ENCODE measurements at regions not wholly inside any gene's neighbourhood (a gene's known extent, or its start where the extent isn't known, plus 50 kb on each side); places are given as distances from the start of the nearest gene placed in this dataset.
A peak's percentile ranks its signal among the peaks of the same experiment; 100 is the strongest.

DNA sequence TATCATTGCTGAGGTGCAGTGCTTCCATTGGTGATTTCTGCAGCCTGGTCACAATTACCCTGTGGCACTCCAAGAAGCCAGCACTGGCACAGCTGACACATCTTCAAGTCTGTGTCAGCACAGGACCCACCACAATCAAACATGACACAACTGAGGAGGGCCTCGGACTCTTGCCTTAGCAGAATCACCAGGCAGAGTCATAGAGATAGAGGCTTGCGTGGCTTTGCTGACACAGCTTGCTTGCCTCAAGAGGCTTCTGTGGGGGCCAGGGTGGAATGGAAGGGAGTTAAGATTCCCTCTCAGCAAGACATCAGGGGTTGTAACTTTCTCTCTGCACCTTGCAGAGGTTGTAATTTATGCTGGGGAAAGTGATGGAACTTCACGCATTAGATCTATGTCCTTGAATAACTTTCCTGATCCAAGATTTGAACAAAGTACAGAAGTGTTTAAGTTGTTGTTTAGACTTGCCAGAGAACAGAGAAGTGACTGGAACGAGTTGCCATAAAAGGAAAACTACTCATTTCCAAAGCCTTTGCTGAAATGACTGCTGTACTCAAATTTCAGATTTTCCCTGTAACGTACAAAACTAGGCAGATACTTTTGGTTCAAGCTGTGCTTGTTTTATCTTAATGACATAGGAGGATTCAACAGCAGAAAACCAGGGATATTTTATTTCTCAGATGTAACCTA lies 170.7 kb downstream of the DIPK2A start:
- DNase-seq, result no peak

DNA sequence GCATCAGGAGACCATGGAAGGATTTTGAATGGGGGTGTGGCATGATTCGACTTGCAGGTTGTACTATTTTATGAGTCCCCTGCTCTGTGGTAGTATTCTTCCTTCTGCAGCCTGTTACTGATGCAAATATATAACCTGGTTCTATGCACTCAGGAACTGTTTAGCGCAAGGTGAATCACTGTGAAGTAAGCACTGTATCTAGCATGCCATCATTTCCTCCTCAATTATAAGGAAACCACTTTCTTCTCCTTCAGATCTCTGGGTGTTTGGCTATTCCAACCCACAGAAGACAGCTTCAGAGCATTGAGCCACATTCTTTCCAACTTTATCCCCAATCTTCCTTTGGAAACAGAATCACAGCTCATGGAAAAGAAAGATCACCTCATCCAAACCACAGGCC lies 176.7 kb downstream of the DIPK2A start:
- no peak for DNase-seq

DNA sequence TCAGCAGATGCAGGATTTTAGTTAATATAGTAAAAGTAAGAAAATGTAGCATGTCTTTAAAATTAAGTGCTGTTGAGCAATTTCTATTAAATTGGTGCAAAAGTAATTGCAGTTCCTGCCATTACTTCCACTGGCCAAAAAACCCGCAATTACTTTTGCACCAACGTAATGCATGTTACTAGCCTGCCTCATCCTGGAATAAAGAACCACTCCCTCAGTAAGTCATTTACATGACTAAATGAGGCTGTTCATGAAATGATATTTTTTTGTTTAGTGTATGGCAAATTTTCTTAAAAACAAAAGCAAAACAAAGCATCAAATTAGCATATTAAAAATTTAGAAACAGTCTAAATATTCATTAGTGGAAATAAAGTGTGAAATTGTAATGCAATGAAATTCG lies 180.4 kb downstream of the DIPK2A start:
- DNase-seq, result no peak

DNA sequence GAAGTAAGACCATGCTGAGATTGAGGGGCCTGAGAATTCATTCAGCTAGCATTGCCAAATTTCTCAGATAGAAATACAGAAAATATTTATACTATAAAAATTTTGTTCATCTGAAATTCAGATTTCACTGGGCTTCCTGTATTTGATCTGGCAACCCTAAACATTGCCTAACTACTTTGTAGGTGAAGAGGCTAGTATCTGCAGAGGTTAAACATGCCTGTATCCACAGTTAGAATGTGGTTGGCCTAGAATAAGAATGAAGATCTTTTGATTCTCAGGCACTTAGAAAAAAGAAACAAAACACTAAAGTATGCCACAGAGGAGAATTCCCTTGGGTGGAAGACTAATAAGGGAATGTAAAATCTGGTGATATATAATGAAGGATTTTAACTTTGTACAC lies 189.0 kb downstream of the DIPK2A start:
- DNase-seq, result no peak

DNA sequence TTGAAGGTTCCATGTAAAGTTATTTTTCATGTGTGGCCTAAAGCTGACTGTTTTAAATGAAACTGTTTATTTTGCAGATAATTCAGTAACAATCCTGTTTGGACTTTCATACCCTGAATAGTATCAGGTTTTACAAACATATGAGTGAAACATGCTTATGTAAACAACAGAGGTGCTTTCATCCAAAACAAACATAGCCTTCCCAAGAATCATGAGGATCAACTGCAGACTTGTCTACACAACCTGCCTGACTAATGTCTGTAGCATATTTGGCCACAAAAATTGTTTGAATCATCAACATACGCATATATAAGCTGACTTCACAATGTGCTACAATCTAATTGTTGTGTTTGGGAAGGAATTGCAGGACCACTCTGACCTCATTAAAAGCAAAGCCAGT lies 190.4 kb downstream of the DIPK2A start:
- DNase-seq, result peak; percentile 7

DNA sequence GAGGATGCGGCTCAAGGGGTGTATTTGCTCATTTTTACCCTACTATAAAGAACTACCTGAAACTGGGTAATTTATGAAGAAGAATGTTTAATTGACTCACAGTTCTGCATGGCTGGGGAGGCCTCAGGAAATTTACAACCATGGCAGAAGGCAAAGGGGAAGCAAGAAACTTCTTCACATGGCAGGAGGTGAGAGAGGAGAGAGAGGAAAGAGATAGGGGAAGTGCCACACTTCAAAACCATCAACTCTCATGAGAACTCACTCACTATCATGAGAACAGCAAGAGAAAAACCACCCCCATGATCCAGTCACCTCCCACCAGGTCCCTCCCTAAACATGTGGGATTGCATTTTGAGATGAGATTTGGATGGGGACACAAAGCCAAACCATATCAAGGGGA lies 192.7 kb downstream of the DIPK2A start:
- no peak for DNase-seq

DNA sequence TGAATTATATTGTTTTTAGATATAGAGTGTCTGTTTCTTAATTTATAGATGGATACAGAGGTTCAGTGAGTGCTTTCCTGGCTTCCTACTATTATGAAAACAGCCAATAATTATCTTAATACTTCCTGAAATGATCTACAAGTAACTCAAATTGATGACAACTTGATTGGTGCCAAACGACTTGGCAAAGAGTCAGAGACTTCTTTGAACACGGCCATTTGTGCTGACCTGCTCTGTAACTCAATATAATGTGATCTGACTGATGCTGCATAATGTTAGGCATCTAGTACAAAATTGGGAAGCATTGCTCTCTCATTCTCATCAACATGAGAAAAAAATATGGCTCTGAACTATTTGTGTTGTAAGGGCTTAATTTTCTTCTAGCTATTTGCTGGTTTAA lies 193.9 kb downstream of the DIPK2A start:
- no peak for DNase-seq

DNA sequence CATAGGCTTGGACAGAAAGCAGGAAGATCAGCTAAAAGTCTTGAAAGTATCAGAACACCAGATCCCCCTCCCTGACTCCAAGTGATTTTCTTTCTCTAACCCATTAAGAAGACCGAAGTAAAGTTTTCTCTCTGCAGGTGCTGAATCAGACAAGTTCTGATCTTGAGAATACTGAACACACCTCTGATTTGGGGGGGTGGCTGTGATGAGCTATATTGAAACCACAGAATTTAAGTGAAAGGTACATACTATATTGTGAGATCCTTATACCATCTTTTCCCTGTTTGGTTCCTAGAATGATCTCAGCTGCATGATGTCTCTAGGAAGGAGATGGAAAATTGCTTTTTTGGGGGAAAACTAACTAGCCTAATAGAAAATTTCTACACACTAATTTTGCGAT lies 196.0 kb downstream of the DIPK2A start:
- no peak for DNase-seq

DNA sequence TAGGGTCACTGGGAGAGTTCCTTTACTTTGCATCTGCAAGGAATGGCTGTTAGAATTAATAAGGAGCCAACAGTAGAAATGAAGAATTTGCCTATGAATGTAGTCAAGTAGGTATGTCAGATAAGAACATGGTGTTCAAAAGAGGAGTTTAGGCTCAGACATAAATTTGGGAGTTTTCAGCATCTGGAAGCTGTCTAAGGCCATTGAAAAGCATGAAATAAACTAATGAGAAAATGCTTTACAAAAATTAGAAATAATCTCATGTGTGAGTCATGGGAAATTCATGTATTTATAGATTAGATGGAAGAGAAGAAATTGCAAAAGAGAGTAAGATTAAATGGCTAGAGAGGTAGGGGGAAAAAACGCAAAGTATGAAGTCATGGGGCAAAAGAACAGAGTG lies 201.9 kb downstream of the DIPK2A start:
- no peak for DNase-seq

DNA sequence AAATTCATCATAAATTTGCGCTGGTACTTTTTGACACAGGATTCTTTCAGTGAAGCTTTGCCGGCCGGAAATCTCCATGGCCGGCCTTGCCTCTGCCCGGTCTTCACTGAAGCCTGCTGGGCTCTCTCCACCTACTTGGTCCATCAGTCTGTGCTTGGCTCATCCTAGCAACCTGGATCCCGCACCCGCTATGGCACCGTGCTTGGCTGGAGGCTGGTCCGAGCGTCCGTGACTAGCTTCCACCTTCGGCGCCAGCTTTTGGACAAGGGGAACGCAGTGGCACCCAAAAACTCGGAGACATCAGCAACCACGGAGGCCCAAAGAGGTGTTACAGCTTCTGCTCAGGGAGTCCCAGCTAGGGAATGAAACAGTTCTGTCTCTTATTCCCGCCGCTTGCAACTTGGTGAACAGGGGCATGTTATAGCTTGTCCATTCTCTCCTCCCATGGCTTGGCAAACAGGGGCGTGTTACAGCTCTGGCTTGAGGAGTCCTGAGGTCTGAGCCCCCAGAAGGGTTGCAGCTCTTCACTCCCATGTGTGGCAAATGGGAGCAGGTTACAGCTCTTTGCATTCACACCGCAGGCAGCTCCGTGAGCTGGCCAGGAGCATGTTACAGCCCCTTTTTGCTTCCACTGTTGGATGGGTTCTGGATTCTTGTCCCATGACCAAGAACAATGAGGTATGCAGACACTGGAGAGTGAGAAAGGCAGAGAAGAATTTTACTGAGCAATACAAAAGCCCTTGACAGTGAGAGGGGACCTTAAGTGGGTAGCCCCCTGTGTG lies 204.2 kb downstream of the DIPK2A start:
- DNase-seq, result no peak

DNA sequence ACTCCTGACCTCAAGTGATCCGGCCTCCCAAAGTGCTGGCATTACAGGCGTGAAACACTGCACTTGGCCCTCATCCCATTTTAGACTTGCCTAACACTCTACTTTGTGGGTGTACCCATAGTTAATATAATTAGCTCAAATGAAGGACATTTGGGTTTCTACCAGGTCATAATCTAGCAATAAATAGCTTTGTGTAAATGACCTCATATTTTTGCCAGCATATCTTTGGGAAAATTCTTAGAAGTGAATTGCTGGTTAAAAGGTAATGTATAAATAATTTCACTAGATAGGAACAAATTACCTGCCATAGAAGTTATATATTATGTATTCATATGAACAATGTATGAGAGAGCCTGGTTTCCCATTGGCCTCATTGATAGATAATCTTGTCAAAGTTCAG lies 206.0 kb downstream of the DIPK2A start:
- no peak for DNase-seq

DNA sequence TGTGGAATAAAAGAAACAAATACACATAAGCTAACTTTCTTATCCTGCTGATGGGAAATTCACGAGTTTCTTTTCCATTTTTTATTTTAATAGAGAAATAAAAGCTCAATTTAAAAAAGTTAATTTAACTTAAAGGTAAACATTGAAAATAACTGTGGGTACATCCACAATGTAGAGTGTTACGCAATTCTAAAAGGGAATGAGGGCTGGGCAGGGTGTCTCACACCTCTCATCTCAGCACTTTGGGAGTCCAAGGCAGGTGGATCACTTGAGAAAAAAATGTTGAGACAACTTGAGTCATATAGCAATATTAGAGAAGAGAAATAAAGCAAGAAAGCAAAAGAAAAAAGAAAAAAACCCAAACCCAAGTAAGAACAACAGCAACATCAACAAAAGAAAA lies 207.0 kb downstream of the DIPK2A start:
- no peak for DNase-seq

DNA sequence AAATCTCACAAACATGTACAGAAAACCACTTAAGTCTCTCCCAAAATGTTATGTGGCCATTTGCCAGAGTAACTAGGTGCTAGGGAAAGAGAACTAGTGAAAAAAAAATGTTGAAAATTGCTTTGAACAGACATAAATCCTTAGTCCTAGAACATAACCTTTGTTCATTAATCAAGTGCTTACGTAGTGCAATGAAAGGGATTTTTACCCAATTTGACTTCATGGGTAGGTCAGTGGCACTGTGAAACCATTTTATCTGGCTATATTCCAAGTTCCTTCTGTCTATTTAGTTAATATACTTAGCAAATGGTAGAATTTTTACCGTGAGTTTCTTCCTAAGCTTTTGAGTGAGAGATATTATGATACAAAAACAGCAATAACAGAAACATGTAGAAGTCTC lies 209.4 kb downstream of the DIPK2A start:
- no peak for DNase-seq

DNA sequence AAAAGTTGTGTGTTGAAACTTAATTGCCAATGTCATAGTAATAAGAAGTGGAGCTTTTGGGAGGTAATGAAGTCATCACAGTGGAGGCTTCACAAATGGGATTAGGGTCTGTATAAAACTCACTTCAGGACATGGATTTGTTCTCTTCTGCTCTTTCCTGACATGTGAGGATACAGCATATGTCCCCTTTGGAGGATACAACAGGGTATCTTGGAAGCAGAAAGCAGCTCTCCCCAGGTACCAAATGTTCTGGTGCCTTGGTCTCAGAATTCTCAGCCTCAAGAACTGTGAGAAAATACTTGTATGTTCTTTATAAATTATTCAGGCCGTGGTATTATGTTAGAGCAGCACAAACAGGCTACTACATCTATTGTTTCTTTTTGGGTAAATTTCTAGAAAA lies 210.9 kb downstream of the DIPK2A start:
- DNase-seq, result no peak

DNA sequence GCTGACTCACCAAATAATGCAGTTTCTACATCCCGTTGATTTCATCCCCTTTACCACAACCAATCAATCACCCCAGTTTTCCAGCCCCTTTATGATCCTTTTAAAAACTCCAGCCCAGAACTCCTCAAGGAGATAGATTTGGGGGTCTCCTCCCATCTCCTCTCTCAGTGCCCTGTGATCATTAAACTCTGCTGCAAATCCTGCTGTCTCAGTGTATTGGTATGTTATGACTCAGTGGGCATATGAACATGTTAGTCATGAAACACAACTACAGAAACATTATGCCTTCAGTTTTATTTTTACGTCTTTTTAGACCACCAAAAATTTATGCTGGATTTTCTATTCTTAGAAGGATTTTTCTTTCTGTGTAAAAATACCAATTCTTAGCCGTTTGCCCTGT lies 213.7 kb downstream of the DIPK2A start:
- no peak for DNase-seq

DNA sequence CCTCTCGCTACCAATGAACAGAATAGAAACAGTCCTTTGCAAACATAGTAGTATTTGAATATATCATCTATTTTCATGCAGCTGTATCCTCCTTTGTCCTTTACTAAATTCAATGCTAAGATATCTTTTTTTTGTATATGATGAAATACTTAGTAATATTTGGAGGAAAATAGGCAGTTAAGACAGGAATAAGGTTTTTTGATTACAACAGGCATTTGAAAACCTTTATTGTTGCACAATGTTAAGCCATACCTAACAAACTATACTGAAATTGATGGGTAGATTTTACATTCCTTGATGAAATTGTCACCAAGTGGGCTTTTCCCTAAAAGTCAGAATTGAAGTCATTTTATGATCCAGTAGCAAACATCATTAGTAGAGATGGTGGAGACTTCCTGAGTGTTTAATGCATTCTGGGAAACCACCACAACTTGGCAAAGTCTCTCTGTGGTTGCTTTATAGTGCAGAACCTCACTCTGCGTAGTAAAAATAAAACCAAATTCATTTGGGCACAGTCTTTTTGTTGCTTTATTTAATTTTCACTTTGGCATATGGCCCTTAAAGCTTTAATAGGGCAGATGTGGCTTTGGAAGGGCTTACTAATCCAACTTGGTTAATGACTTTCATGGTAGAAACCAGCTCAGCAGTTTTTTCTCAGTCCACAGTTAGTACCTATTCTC lies 216.0 kb downstream of the DIPK2A start:
- DNase-seq, result no peak

DNA sequence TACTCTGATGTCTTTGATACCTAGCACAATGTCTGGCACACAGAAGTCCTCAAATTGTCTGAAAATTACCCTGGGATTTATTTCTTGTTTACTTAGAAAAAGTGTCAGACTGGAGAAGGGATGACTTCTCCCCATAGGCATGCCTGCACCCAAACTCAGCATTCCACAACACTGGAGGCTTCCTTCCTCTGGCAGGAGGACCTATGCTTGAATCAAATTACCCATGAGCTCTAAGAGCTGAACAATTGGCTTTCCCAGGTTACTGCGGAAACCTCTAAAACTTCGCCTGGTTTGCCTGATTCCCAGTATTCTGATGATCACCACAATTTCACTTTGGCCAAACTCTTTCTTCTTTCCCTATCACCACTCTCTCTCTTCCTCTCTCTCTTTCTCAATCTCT lies 217.4 kb downstream of the DIPK2A start:
- no peak for DNase-seq

DNA sequence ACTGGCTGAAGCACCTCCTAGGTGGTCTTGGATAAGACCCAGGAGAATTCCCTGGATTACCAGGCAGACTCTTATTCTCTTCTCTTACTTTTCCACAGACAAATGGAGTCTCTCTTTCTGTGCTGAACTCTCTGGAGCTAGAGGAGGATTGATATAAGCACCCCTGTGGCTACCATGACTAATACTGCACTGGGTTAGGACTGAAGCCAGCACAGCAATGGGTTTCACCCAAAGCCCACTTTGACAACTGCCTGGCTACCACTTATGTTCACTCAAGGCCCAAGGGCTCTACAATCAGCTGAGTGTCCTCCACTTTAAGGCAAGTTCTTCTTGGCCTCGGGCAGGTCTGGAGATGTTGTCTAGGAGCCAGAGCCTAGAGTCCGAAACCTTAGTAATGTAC lies 225.5 kb downstream of the DIPK2A start:
- no peak for DNase-seq

DNA sequence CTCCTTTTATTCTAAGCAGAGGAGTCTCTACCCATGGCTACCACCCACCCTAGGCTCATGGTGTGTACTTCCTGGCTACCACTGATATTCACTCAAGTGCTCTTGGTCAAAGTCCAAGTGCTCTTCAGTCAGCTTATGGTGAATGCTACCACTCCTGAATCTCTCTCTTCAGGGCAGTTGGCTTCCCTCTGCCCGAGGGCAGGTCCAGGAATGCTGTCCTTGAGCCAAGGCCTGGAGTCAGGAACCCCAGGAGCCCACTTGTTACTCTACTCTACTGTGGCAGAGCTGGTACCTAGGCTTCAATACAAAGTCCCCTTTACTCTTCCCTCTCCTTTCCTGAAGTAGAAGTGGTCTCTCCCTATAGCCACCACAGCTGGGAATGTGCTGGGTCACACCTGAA lies 226.0 kb downstream of the DIPK2A start:
- DNase-seq, result no peak

DNA sequence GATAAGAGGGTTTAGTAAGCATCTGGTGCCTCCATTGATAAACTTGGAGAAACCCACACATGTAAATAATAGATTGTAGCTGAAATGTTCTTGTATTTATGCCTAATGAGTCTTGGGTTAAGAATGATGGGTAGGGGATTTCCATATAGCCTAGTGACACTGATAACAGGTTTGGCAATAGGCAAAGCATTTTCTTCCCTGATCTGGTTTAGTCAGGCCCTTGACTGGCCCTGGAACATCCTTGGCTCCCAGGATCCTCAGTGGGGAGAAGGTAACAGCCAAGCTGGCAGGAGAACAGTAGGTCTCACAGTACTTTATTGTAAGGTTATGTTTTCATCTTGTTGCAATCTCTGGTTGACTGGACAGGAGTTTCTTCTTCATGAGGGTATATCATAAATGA lies 228.4 kb downstream of the DIPK2A start:
- no peak for DNase-seq

DNA sequence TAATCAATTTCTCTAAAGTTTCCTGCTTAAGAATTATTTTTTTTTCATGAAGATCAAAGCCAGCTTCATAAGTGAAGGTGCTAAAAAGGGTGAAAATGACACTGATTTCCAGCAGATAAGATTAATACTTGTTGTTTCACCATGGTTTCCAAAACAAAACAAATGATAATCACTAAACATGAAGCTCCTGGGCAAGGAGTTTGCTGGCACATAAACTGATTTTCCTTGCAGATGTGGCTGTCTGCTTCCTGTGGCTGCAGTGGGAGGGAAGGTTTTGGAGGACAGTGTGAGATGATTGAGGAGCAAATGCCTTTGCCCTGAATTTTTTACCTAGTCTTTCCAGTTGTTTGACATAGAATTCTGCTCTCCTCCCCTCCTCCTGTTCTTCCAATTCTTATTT lies 228.8 kb downstream of the DIPK2A start:
- no peak for DNase-seq

DNA sequence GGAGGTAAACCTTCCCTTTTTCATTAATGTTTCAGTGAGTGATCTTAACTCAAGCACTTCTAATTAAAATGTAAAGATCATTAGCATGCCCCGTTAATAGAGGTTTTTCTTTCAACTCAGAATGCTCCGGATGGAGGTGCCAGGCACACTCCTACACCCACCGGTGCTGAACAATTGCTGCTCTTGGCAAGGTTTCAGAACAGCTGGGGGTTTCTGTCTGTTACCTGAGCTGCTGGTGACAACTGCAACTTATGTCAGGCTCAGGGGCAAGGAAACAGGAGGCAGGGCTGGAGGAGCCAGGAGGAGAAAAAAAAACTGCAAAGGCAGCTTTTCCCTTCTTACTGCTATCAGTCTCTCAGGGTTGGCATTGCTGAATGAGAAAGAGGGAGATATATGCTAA lies 250.1 kb downstream of the DIPK2A start:
- no peak for DNase-seq

DNA sequence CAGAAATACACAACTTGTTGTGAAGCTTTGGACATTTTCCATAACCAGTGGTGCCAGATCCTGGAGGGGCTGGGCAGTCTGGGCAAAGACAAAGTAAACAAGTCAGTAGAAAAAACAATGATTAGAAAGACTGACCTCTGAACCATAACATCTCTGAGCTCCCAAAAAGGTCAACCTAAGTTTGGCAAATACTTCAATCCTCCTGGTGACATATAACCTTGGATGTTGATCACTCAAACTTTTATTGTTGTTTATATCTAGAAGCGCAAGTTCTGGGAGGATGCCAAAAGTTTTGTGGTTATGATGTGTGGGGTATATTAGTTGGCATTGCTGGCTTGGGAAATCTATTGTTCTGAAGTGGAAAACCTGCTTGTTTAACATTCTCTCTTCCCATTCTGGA lies 257.7 kb downstream of the DIPK2A start:
- DNase-seq, result no peak

DNA sequence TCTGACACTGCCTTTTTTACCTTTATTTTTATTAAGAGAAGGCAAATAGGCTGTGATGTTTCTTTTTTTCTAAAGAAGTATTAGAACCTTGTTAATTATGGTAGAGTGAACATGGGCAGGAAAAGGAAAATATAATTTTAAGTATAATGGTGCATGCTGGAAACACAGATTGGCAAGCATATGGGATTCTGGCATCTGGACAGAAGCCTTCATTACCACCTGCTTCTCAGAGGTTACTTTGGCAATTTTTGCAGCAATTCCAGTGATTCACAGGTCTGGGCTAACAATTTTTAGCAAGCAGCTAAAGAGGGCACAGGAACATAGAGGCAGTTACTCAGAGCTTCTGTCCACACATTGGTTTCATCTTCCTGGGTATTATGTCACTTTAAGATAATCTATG lies 258.3 kb downstream of the DIPK2A start:
- DNase-seq, result no peak

Measured in SHP77 treated with DMSO at 0.1 percent for 48 hours (cell line).